ENCODE measurements at regions not wholly inside any gene's neighbourhood (a gene's known extent, or its start where the extent isn't known, plus 50 kb on each side); places are given as distances from the start of the nearest gene placed in this dataset.

- H3K4me1 Mint-ChIP-seq (ENCODE audit: low read depth), result peaks cover 17% of the 10 kb centered on the region
- TF ChIP-seq CTCF (IDR thresholded peaks at IDR 0.05), result no peak
- no peak overlapping the region for H3K27ac Mint-ChIP-seq
- no peaks in the 10 kb centered on the region for H3K27me3 Mint-ChIP-seq (ENCODE audit: insufficient read depth)
- no peaks in the 10 kb centered on the region for H3K9me3 Mint-ChIP-seq
- no peak overlapping the region for H3K4me3 Mint-ChIP-seq
- H3K36me3 Mint-ChIP-seq (ENCODE audit: low read depth), result no peaks in the 10 kb centered on the region
- DNase-seq, result no peak
Observed at GRCh38 chr7:85488406-85488805, 301.6 kb upstream of the SEMA3D start.

DNA sequence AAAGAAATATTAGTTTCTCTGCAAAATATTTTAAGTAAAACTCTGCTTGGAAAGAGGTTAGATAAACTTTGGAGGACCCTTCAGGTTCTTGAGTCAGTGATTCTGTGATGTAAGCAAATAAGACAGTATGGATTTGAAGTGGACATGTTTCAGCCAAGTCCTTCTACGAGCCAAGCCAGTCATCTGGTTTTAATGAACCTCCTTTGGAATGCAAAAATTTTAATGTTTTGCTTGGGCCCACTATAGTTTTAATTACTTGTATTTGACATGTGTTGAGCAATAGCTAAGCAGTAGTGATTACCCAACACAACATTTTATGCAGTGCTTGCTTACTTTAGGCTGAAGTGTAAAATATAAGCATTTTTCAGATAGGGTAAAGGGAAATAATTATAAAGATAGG lies 296.3 kb upstream of the SEMA3D start:
- no peaks in the 10 kb centered on the region for H3K27me3 Mint-ChIP-seq (ENCODE audit: insufficient read depth)
- TF ChIP-seq CTCF (IDR thresholded peaks at IDR 0.05), result no peak

DNA sequence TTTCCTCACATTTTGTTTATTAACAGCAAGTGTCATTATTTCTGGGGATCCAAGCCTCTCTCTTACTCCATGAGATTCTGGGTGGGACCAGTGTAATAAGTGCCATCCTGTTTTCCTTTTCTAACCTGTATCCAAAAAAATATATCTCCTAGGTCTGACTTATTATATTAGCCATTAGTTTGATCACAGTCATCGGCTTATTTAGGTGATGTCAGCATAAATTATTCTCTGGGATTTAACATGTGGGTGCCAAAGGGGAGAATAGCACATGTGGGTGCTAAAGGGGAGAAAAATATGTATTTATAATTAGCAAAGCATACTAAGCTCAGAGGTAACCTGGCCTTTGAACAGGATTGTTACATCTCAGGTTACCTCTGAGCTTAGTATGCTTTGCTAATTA lies 293.8 kb upstream of the SEMA3D start:
- H3K27me3 Mint-ChIP-seq (ENCODE audit: insufficient read depth), result no peaks in the 10 kb centered on the region

More for the DNA sequence above, 296.3 kb upstream of the SEMA3D start:
- H3K4me3 Mint-ChIP-seq, result no peak overlapping the region
- no peak overlapping the region for H3K27ac Mint-ChIP-seq
- no peaks in the 10 kb centered on the region for H3K36me3 Mint-ChIP-seq (ENCODE audit: low read depth)
- DNase-seq, result peak; percentile 69
- H3K4me1 Mint-ChIP-seq (ENCODE audit: low read depth), result peaks cover 34% of the 10 kb centered on the region
- no peaks in the 10 kb centered on the region for H3K9me3 Mint-ChIP-seq

DNA sequence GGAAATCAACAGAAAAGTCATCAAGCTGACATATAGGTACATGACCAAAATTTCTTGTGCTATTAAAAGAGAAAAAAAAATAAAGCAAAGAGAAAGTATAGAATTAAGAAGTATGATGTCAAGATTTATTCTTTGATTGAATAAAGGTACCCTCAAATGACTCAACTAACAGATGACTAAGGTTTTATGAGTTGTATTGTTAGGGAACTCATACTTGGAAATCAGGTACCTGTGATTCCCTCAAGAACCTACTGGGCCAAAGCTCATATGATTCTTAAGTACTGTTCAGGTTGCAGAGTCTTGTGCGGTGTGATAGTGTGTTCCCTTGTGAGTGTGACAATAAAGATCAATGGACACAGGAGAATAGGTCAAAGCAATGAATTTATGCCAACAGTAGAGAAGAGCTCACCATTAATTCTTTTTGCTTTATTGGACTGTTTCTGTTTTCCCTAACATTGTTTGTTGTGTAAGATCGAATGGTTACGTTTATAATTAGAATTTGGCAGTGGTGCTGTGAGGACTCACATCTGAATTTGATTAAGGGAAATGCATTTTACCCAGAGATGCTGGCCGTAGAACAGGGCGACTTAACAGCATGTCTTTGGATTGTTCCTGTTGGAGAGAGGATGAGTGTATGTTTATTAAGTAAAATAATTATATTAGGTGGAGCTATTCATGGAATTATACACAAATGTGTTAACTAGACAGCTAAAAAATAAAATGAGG lies 293.2 kb upstream of the SEMA3D start:
- H3K27me3 Mint-ChIP-seq (ENCODE audit: insufficient read depth), result no peaks in the 10 kb centered on the region
- H3K36me3 Mint-ChIP-seq (ENCODE audit: low read depth), result no peaks in the 10 kb centered on the region
- DNase-seq, result peak; percentile 70
- peak overlapping the region; percentile 2; the same call in 1 of the 2 replicates for H3K4me3 Mint-ChIP-seq
- no peak for TF ChIP-seq CTCF (IDR thresholded peaks at IDR 0.05)
- peaks cover 36% of the 10 kb centered on the region for H3K4me1 Mint-ChIP-seq (ENCODE audit: low read depth)
- H3K9me3 Mint-ChIP-seq, result no peaks in the 10 kb centered on the region
- peak overlapping the region; percentile 14; the same call in 1 of the 2 replicates for H3K27ac Mint-ChIP-seq

More for the DNA sequence above, 293.8 kb upstream of the SEMA3D start:
- no peak overlapping the region for H3K4me3 Mint-ChIP-seq
- H3K36me3 Mint-ChIP-seq (ENCODE audit: low read depth), result no peaks in the 10 kb centered on the region
- H3K9me3 Mint-ChIP-seq, result no peaks in the 10 kb centered on the region
- DNase-seq, result no peak
- peaks cover 34% of the 10 kb centered on the region for H3K4me1 Mint-ChIP-seq (ENCODE audit: low read depth)
- no peak for TF ChIP-seq CTCF (IDR thresholded peaks at IDR 0.05)
- H3K27ac Mint-ChIP-seq, result no peak overlapping the region

DNA sequence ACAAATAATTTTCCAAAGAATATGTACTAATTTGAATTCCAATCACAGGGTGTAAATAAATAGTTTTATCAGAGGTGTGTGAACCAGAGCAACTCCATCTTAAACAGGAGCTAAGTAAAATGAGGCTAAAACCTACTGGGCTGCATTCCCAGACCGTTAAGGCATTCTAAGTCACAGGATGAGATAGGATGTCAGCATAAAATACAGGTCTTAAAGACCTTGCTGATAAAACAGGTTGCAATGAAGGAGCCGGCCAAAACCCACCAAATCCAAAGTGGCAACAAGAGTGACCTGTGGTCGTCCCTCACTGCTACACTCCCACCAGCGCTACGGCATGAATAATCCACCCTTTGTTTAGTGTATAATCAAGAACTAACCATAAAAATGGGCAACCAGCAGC lies 291.7 kb upstream of the SEMA3D start:
- Mint-ChIP-seq H3K27me3 (ENCODE audit: insufficient read depth) (no peaks in the 10 kb centered on the region), H3K36me3 (ENCODE audit: low read depth) (no peaks in the 10 kb centered on the region), H3K27ac (no peak overlapping the region), H3K4me1 (ENCODE audit: low read depth) (peaks cover 47% of the 10 kb centered on the region), H3K9me3 (no peaks in the 10 kb centered on the region), H3K4me3 (no peak overlapping the region)
- no peak for TF ChIP-seq CTCF (IDR thresholded peaks at IDR 0.05)
- no peak for DNase-seq
